ENCODE measurements at regions not wholly inside any gene's neighbourhood (a gene's known extent, or its start where the extent isn't known, plus 50 kb on each side); places are given as distances from the start of the nearest gene placed in this dataset.

DNA sequence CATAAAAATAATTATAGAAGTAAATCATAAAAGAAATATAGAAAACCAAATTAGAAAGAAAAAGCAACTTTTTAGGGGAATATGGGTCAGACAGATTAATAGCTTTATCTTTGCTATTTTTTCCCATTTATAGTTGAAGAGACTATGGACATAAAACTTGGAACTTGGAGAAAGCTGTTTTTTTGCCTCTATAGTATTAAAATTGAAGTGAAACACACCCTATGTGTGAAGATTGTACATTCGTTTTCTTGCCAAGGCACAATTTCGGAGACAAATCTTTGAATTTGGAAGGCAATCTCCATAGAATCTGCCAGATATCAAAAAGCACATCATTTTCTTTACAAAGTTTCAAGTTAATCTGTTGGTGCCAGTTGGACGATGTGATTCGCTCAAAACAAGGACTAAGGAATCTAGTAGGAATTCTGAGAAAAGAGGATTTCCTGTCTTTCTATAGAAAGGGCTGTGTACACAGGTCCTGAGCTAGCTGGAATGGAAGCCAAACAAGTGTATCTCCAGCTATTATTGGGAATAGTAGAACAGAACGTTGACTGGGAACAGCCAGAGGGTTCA lies 156.3 kb downstream of the SLC7A11 start:
- peak; percentile 81 for DNase-seq

DNA sequence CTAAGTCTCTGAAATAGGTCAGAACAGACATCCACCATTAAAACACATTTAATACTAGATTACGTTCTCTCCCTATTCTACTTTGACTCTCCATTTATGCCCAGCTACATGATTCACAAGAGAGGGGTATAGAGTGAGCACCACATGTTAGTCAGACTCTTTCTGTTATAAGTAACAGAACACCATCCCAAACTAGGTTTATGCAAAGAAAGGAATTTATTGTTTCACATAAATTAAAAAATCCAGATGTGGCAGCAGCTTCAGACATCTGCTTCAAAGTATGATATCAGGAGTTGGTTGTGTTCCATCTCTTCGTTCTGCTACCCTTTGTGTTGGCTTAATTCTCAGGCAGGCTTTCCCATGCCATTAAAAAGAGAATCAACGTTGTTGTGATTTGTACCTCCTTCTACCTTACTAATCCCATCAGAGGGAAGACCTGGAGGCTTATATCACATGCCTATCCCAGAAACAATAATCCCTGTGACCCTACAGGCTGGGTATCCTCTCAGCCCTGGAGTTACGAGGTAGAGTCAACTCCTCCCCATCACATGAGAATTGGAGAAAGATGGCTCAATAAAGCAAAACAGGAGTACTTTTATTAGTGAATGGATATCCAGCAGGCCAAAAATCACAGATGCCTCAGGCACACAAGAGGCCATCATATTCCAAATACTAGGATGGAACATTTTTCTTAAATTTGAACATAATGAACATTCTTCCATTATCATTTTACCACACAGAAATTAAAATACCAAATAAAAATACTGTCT lies 163.2 kb downstream of the SLC7A11 start:
- peak; percentile 68 for DNase-seq

DNA sequence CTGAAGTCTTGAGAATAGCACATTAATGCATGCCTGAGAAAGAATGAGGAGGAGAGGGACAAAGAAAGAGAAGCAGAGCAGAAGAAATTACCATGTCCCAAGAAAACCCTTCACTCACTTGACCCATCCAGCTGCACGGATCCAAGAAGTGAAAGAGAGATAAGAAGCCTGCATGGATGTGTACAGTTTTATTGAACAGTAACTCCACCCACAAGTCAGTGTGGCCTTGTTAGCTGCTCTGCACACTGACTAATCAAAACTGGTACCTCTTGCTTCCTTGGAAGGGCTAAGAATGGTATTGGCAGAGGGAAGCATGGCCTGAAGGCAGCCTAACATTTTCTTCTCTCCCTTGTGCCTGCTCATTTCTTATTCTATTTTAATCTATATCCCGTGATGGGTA lies 163.9 kb downstream of the SLC7A11 start:
- no peak for DNase-seq

DNA sequence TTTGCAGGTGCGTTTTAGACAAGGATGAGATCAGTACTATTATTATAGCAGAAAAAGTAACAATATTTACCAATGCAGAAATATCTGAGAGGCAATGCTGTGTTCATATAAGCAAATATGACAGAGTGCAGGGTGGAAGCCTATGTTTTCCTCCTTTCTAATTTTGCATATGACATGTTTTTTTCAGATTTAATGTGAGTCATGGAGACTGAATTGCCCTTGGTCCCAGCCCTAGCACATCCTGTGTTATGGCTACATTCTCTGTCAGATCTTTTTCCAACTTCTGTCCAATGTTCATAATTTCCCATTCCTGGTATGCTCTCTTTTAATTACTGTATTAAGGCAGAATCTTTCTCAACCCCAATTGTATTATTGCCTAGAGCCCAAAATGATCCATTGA lies 165.6 kb downstream of the SLC7A11 start:
- DNase-seq: no peak

DNA sequence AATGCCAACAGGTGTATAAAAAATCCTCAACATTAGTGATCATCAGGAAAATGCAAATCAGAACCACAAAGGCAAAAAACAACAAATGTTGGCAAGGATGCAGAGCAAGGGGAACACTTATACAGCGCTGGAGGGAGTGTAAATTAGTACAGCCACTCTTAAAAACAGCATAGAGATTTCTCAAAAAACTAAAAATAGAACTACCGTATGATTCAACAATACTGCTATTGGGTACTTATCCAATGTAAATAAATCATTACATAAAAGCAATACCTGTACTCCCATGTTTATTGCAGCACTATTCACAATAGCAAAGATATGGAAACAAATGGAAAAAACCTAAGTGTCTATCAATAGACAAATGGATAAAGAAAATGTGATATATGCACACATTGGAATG lies 171.3 kb downstream of the SLC7A11 start:
- DNase-seq: no peak

DNA sequence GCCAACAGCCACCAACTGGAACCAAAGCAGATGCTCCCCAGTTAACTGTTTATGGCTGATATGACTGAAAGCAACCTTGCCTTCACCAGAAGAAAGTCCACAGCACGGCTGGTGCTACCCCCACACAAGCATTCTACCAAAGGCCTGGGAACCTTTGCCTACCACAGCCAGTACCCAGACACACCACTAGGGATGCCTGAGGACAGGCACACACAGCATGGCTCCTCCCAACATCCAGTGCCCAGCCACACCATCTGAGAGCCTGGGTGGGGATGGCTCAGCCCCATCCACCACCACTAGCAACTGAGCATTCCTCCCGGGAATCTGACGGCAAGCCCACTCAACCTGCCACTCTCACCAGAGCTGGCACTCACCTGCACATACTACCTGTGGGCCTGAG lies 178.6 kb downstream of the SLC7A11 start:
- DNase-seq: no peak

DNA sequence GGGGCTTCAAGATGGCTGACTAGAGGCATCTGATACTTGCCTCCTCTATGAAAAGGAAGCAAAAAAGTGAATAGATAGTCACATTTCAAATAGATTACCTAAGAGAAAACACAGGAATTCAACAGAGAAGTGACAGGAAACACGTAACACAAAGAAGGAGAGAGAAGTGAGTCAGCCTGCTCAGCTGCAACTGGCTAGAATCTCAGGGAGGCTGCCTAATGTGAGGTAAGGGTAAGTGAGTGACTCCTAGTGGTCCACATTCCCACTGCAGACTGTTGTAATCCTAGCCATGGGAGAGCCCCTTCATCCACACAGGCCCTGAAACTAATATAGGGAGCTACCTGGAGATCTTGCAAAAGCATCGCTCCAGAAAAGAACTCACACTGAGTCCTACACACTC lies 179.2 kb downstream of the SLC7A11 start:
- DNase-seq: no peak

DNA sequence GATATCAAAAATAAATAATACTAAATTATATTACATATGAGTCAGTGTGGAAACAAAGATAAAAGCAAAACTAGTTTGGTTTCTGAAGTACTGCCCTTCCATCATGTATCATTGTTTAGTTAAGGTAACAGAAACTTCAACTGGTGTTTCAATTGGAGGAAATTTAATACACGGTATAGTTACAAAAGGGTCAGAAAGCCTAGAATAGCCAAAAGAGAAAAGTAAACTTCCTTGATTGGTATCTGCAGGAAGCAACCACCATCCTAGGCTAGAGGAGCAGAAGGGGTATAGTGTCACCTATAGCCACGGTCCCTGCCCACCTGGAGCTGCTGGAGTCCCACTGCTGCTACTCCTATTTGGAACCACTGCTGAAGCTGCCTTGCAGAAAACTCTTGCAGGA lies 185.6 kb downstream of the SLC7A11 start:
- DNase-seq: no peak

DNA sequence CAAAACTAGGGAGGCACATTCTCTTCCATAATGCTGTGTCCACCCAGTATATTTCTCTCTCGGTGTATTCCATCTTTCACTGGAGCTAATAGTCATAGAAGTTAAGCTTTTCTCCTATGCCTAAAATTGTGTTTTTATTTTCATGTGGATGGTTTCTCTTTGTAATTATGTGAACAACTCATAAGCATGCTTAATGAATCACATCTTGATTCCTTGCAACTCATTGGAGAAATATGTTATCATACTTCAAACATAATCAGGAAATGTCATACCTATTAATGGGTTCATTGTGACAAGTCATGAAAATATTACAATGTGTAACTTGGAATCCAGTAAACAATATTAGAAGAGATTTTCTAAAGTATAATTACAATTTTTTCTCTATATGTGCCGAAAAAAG lies 186.3 kb downstream of the SLC7A11 start:
- DNase-seq: no peak

DNA sequence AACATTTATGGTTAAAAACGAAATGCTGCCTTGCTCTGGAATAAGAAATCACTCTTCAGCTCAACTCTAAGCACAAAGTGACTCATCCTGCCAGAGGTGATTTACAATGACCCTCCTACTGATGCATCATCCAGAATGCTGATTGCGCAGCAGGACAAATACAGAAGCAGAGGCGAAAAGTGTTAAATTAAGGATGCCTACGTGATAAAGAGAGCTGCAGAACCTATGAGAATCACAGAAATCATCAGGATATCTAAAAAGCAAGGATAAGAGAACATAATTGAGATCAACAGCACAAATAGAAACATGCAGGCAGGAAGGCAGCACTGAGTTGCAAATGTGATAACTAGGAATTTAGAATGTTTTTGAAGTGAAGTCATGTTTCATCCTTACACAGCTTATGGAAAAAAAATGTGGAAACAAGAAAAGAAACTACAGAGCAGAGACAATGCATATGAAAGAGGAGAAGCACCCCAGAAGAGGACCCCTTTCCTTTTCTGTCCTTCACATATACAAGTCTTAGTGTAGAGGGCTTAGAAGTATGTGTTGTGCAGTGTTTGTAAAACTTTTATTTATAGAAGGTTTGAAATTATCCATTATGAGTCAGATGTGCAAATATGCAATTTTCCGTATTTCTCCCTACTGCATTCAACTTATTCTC lies 188.4 kb downstream of the SLC7A11 start:
- DNase-seq: peak; percentile 63

DNA sequence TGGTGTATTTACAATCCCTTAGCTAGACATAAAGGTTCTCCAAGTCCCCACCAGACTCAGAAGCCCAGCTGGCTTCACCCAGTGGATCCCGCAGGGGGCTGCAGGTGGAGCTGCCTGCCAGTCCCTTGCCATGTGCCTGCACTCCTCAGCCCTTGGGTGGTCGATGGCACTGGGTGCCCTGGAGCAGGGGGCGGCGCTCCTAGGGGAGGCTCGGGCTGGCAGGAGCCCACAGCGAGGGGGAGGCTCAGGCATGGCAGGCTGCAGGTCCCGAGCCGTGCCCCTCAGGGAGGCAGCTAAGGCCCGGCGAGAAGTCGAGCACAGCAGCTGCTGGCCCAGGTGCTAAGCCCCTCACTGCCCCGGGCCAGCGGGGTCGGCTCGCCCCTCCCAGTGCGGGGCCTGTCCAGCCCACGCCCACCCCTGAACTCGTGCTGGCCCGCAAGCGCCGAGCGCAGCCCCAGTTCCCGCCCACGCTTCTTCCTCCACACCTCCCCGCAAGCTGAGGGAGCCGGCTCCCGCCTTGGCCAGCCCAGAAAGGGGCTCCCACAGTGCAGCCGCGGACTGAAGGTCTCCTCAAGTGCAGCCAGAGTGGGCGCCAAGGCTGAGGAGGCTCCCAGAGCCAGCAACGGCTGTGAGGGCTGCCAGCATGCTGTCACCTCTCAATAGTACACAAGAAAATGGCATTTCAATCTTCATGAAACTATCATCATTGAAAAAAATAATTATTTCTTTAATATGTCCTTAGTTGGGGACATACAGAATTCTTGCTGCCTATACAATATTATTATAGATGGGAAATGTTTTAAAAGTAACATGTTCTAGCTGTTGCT lies 189.1 kb downstream of the SLC7A11 start:
- DNase-seq: no peak

DNA sequence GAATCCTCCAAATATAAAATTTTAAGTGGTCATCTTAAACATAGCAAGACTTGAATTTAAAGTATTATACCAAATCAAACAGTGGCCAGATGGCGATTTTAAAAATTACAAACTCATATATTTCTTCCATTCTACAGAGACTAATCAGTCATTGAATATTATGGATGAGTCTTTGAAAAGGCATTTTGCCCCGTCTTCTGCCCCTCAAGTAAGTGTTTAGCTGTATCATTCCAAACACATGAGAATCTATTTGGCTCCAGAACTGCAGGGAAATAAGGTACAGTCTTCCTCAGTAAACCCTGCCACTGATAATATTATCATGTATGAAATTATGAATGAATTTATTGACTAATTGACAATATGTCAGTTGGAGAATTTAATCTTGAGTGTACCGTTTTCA lies 191.0 kb downstream of the SLC7A11 start:
- DNase-seq: no peak

DNA sequence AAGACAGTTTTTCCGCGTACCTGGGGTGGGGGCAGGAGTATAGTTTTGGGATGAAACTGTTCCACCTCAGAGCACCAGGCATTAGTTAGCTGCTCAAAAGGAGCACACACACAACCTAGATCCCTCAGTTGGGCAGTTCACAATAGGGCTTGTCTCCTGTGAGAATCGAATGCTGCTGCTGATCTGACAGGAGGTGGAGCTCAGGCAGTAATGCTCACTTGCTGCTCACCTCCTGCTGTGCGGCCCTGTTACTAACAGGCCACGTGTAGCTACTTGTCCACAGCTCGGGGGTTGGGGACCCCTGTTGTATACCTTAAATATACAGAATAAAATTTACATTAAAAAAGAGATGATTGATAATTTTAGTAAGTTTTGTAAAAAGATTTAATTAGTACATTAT lies 191.5 kb downstream of the SLC7A11 start:
- DNase-seq: no peak

DNA sequence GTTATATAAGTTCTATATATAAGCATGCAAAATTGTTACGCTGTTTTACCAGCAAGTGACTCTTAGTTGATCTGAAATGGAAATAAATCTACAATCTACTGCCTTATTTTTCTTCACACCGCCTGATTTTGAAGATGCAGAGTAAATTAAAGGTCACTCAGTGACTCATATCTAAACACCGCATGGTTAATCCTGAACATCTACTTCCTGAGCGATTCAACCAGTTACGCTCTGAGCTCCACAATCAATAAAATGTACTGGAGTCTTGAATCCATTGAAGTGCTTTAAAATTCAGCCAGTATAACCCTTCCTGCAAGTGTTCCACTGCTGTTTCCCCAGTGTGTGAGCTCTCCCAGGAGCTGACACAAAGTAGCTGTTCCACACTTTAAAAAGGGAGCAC lies 192.8 kb downstream of the SLC7A11 start:
- DNase-seq: no peak

DNA sequence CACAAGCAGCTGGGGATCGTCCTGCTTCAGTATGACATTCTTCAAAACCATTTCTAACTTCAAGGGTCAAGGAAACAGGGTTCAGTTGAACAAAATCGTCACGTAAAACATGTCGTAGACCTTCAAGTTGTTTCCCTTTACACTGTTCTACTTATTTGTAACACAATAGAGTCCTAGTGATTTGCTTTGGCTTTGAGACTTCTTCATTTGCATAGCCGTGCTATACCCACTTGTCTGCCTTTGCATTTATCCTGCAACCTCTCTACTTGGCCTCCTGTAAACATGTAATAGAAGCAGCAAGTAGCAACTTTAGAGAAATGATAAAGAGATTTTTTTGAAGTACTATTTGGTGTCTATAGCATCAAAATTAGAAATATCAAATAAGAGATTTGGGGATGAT lies 194.9 kb downstream of the SLC7A11 start:
- DNase-seq: no peak

DNA sequence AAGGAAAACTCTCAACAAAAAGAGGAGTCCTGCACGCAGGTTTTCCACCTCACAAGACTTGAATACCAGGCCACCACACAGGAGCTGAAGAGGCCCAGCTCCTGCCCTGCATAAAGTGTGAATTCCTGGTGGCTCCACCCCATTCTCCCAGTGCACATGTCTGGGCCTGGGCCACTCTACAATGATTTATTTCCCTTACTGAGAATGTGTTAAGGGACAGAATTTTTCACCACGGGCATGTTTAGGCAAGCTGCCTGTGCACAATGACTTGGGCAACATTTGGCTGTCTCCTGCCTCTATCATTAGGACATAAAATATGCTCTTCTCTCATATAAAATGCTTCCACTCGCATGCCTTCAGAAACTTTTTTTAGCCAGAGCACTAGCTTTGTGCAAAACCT lies 197.1 kb downstream of the SLC7A11 start:
- no peak for DNase-seq

DNA sequence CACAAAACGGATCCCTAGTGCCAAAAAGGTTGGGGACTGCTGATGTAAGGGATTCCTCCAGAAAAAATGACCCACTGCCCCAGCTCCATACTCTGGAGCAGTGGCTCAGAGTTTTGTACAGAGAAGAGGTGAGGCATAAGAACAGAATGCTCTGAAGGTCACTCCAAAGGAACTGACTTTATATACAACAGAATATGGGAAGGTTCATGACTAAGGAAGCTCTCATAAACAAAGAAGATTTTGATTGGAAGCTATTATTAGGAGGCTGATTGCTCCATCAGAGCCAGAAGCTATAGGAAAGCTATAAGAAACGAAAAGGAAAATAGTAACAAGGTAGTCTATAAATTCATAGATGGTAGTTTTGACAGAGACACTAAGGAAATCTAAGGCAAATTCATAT lies 203.1 kb downstream of the SLC7A11 start:
- no peak for DNase-seq

DNA sequence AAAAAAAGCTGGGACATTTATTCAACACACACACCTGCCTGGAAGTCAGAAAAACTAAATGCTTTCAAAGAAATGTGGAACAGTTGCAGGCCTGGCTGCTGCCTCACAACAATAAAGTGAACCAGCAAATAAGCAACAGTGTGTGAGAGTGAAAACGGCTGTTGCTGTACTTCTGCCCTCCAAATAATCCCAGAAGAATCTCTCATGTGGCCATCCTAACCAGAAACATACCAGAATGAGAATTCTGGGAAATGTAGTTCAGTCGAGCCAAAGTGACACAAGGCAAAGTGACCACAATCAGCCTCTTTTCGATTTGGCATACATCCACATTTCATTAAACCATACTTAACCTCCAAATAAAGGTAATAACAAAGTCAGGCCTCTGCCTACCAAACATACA lies 204.5 kb downstream of the SLC7A11 start:
- DNase-seq: peak; percentile 83

DNA sequence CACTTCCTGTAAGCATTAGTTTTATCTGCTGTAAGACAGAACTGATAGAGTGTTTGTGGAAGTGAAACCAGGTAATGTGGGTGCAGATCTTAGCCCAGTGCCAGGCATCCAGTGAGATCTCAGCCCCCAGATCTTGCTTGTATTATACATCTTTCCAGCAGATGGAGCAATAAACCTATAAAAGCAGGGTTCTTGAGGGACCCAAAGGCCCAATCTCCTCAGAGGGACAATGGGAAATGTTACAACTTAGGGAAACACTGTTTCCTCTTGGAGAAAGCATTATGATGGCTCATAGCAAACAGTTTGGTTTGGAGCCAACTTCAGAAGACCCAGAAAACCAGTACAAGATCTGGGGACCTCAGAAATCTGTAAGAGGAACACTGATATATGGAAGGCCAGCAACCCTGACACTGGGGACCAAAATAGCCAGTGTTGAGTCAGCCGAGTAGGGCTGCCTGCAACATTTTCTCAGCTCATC lies 206.3 kb downstream of the SLC7A11 start:
- no peak for DNase-seq

DNA sequence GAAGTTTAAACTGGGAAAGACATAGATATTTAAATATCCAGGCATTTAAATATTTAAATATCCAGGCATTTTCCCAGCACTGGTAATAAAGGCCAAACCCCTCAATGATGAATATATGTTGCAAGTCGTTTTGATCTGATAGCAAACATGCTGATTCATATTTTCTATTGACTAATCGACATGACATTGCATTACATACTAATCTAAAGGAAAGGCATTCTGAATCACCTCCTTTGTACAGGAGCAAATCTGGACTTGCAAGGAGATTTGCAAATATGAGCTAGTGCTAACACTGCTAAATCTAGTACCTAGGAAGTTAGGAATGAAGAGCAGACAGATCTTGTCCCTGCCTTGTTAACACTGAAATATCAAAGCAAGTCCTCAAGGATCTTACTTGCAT lies 207.3 kb downstream of the SLC7A11 start:
- no peak for DNase-seq

DNA sequence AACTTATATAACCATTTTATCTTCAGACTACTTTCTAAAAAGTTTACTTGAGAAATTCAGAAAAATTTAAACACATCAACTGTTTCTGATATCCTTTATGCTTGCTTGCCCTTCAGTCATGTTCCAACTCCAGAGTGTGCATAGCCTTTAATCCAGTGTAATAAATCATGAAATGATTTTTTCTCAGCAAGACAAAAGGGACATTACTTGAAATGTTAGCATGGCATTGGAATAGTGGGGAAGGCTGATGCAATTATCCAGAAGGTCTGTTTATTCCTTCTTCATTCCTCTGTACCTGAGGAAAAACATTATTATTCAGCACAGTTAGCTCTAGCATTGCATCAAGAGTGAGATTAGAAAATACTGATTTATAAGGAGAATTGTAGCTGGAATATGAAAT lies 209.9 kb downstream of the SLC7A11 start:
- no peak for DNase-seq

DNA sequence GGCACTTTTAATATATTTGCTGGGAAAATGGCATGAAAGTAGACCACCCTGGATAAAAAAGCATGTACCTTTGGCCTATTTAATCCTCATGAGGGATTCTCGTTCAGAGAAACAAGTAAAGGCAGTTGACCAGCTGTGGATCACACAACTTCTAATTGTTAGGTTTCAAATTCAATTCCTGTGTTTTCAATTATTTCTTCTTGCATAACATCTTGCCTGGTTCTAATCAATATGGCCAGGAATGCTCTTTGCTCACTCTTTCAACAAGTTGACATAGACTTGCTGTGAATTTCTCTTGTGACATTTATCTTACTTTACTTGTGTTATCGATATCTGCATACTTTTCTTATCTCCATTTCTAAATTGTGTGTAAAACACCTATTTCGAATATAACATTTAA lies 211.8 kb downstream of the SLC7A11 start:
- DNase-seq: no peak

DNA sequence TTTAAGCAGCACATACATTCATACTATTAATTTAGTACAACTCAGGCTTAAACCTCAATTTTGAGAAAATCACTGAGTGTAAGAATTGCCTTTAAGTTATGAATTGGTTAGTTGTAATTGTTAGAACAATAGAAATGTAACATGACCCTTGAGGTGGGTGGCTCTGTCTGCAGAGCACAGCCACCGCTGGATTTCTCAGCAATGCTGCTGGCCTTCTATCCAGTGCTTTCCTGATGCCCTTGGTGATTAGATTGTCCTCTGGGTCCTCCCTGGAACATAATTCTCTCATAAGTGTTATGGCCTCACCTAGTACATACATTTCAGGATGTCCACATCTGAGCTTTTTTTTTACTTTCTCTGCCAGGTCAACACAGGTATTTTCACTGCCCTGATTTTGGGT lies 213.2 kb downstream of the SLC7A11 start:
- DNase-seq: no peak
